ENCODE measurements at regions not wholly inside any gene's neighbourhood (a gene's known extent, or its start where the extent isn't known, plus 50 kb on each side); places are given as distances from the start of the nearest gene placed in this dataset.

GRCh38 chr22:48434156-48434867 is 1393.4 kb downstream of the BRD1 start:
- TF ChIP-seq CTCF (IDR thresholded peaks at IDR 0.05; ENCODE audit: insufficient read depth, low read length) (no peak), POLR2AphosphoS5 (IDR thresholded peaks at IDR 0.05; ENCODE audit: low read depth) (no peak), GABPA (IDR thresholded peaks at IDR 0.05; ENCODE audit: low read depth) (no peak)
- TF ChIP-seq, protein P1, sequence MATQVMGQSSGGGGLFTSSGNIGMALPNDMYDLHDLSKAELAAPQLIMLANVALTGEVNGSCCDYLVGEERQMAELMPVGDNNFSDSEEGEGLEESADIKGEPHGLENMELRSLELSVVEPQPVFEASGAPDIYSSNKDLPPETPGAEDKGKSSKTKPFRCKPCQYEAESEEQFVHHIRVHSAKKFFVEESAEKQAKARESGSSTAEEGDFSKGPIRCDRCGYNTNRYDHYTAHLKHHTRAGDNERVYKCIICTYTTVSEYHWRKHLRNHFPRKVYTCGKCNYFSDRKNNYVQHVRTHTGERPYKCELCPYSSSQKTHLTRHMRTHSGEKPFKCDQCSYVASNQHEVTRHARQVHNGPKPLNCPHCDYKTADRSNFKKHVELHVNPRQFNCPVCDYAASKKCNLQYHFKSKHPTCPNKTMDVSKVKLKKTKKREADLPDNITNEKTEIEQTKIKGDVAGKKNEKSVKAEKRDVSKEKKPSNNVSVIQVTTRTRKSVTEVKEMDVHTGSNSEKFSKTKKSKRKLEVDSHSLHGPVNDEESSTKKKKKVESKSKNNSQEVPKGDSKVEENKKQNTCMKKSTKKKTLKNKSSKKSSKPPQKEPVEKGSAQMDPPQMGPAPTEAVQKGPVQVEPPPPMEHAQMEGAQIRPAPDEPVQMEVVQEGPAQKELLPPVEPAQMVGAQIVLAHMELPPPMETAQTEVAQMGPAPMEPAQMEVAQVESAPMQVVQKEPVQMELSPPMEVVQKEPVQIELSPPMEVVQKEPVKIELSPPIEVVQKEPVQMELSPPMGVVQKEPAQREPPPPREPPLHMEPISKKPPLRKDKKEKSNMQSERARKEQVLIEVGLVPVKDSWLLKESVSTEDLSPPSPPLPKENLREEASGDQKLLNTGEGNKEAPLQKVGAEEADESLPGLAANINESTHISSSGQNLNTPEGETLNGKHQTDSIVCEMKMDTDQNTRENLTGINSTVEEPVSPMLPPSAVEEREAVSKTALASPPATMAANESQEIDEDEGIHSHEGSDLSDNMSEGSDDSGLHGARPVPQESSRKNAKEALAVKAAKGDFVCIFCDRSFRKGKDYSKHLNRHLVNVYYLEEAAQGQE (IDR thresholded peaks at IDR 0.05; ENCODE audit: insufficient replicate concordance, low read depth): no peak

Data from HL-60 (cell line).